Rectal smooth muscle tissue (tissue), 1 donor: ENCODE measurements at regions not wholly inside any gene's neighbourhood (a gene's known extent, or its start where the extent isn't known, plus 50 kb on each side); places are given as distances from the start of the nearest gene placed in this dataset.

ENCODE experiments used
- H3K27ac ChIP-seq: one replicate; pipeline ENCODE4 v1.7.0; 2013; ENCODE audit warnings: low read depth, low read length, inconsistent platforms
- H3K27me3 ChIP-seq: one replicate; pipeline ENCODE4 v1.7.0; 2013; ENCODE audit warnings: low read length; ENCODE audit not compliant: control insufficient read depth, insufficient read depth
- H3K36me3 ChIP-seq: one replicate; pipeline ENCODE4 v1.7.0; 2013; ENCODE audit warnings: low read length; ENCODE audit not compliant: control insufficient read depth, insufficient read depth
- H3K4me1 ChIP-seq: one replicate; pipeline ENCODE4 v1.7.0; 2013; ENCODE audit warnings: low read length; ENCODE audit not compliant: control insufficient read depth, insufficient read depth
- H3K4me3 ChIP-seq: one replicate; pipeline ENCODE4 v1.7.0; 2013; ENCODE audit warnings: low read length
- H3K9ac ChIP-seq: one replicate; pipeline ENCODE4 v1.7.0; 2013; ENCODE audit warnings: low read length

DNA sequence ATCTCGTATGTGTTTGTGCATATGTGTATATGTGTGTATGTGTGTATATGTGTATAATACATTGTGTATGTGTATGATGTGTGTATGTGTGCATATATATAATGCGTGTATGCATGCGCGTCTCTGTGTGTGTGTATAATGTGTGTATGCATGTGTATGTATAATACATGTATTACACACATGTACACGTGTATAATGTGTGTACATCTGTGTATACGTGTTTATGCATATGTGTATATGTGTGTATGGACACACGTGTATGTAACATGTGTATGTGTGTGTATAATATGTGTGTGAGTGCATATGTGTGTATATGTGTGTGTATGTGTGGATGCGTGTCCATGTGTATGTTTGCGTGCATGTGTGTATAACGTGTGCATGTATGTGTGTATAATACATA lies 433.7 kb upstream of the RBFOX1 start:
- no peaks in the 10 kb centered on the region for H3K27me3 ChIP-seq
- H3K4me1 ChIP-seq: no peaks in the 10 kb centered on the region
- no peak overlapping the region for H3K27ac ChIP-seq
- H3K4me3 ChIP-seq: no peak overlapping the region
- H3K9ac ChIP-seq: no peak overlapping the region
- no peaks in the 10 kb centered on the region for H3K36me3 ChIP-seq

DNA sequence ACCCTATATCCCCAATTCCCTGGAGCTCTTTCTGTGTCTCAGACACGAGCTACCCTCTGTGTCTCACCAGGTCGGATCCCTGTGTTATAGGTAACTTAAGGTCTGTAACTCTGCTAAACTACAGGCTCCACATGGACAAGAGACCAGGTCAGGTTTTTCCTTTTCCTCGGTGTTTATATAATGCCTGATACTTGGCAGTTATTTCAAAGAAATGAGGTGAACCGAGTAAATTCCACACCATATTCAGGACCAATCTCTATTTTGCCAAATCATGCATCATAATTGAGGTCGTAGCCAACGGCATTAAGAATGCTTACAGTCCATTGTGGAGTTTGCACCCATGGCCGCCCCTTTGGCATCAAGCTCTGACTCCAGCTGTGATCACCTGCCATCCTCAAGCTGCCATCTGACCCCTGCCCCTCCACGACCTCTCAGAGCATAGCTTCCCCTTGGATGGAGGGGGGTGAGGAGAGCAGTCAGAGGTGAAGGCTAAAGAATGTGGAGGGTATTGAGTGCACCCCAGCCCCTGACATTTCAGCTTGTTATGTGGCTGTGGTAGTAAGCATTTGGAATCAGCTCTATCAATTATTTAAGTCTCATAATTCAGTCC lies 434.7 kb upstream of the RBFOX1 start:
- Histone ChIP-seq H3K27me3 (no peaks in the 10 kb centered on the region), H3K9ac (no peak overlapping the region), H3K27ac (no peak overlapping the region)

DNA sequence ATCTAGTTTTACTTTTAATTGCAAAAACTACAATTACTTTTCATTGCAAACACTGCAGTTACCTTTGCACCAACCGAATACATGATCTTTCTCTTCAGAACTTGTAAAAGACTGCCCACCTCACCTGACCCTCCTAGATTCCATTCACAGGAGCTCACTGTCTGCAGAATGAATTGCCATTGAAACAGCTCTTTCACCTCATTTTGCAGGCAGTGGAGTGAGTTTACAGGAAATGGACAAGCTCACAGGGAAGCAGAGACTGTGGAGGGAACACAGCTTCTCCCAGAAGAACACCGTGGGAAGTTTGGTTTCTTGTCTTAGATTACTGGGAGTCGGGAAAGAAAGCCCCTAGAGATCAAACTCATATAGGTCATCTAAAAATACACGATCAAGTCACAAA lies 439.7 kb upstream of the RBFOX1 start:
- H3K4me3 ChIP-seq: no peak overlapping the region
- H3K9ac ChIP-seq: no peak overlapping the region
- H3K27me3 ChIP-seq: no peaks in the 10 kb centered on the region
- no peaks in the 10 kb centered on the region for H3K36me3 ChIP-seq
- no peak overlapping the region for H3K27ac ChIP-seq
- no peaks in the 10 kb centered on the region for H3K4me1 ChIP-seq

More for the DNA sequence above, 434.7 kb upstream of the RBFOX1 start:
- Histone ChIP-seq H3K4me3 (no peak overlapping the region), H3K36me3 (no peaks in the 10 kb centered on the region), H3K4me1 (no peaks in the 10 kb centered on the region)

DNA sequence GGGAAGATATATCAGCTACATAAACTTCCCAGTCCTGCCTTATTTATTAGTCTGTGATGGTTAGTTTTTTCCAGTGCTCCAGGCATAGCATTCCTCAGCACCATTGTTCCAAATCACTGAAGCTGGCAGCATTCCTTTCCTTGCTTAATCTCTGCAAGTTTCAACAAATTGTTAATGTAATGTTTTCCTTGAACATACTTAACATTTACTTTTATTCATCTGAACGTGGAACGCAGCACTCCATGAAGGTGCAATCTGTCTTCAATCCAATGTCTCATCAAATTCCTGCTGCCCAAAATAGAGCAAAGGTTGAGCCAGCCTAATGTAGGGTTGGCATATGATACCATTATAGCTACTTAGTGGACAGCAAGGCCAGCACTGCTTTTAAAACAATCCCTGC lies 441.1 kb upstream of the RBFOX1 start:
- Histone ChIP-seq H3K27ac (no peak overlapping the region), H3K27me3 (no peaks in the 10 kb centered on the region), H3K36me3 (no peaks in the 10 kb centered on the region), H3K9ac (no peak overlapping the region), H3K4me3 (no peak overlapping the region), H3K4me1 (no peaks in the 10 kb centered on the region)

DNA sequence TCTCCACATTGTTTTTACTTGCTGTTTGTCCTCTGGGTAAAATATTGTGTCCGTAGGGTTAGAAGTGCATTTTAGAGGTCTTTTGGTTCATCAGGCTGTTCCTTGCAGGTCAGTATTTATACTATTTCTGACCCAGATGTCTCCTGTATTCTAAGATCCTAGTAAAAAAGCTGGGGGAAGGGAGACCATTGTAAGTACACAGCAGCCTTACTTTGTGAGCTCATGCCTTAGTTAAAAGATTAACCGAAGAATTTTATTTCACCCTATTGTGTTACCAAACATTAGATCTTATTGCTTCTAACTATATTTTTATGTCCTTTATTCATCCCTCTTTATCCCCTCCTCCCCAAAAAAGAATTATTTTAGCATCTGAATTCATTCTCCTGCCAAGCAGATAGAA lies 444.1 kb upstream of the RBFOX1 start:
- Histone ChIP-seq H3K36me3 (no peaks in the 10 kb centered on the region), H3K4me1 (no peaks in the 10 kb centered on the region), H3K9ac (no peak overlapping the region), H3K4me3 (no peak overlapping the region), H3K27ac (no peak overlapping the region), H3K27me3 (no peaks in the 10 kb centered on the region)

DNA sequence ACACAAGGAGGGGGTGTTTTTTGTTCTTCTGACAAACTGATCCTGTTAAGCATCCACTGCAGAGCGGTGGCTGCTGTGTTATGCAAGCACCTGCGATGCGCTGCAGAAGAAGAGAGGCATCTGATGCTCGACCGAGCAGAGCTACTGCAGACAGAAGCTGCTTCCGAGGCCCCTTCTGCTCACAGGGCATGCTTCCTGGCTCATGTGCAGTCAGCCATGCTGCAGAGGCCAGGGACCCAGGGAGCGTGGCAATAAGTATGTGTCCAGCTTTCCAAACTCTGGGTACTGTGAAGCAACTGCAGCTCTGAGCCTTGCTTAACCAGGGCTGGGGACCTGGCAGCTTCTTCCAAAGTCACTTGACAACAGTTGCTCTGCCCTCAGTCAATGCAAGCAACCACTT lies 448.6 kb upstream of the RBFOX1 start:
- Histone ChIP-seq H3K27me3 (no peaks in the 10 kb centered on the region), H3K27ac (no peak overlapping the region), H3K4me1 (no peaks in the 10 kb centered on the region), H3K4me3 (no peak overlapping the region), H3K36me3 (no peaks in the 10 kb centered on the region), H3K9ac (no peak overlapping the region)

DNA sequence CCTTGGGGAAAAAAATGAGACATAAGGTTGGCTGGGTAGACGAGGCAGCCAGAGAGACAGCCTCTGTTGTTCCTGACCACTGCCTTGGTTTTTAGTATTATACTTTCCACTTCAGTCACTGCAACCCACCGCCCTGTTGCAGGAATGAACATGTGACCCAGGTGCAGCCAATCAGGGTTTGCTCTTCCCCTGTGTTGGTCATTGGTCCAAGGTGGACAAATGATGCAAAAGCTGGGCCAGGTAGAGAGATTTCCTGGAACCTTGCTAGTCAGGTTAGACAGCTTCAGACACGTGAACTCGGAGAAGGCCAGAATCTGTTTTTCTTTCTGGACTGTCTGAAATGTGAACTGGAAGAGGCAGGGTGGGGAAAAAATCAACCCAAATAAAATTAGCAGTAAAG lies 452.4 kb upstream of the RBFOX1 start:
- no peak overlapping the region for H3K9ac ChIP-seq
- no peak overlapping the region for H3K4me3 ChIP-seq
- no peak overlapping the region for H3K27ac ChIP-seq
- H3K27me3 ChIP-seq: no peaks in the 10 kb centered on the region
- no peaks in the 10 kb centered on the region for H3K36me3 ChIP-seq
- H3K4me1 ChIP-seq: no peaks in the 10 kb centered on the region

DNA sequence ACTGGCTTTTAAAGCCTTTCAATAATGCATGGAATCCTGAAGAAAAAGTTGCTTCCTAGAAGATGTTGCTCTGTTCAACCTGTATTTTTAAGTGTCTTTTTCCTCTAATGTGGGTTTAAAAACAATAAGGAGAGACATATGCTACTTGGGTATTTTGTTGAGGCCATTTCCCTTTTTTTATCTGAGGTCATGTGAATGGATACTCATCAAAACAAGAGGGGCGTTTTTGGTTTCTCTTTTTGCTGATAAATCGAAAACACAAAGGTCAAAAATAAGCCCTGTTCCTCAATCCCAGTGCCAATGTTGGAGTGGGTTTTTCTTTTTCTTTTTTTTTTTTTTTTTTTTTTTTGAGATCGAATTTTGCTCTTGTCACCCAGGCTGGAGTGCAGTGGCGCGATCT lies 468.0 kb upstream of the RBFOX1 start:
- Histone ChIP-seq H3K4me3 (no peak overlapping the region), H3K4me1 (no peaks in the 10 kb centered on the region), H3K36me3 (no peaks in the 10 kb centered on the region), H3K9ac (no peak overlapping the region), H3K27ac (no peak overlapping the region), H3K27me3 (no peaks in the 10 kb centered on the region)

DNA sequence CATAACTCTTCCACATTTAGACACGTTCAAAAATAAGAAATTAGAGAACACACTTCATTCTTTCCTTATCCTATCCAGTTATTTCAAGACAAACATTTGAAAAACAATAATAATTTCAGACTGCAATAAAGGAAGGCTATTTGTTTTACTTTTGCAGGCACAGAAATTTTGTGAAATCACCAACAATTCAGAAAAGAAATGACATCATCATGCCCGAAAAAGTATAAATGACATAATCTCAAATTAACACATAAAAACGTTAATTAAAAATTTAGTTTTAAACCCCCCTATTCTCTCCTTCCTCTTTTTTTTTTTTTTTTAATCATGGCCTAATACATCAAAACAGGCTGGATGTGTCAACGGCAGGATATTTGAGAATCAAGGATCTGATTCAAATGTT lies 468.4 kb upstream of the RBFOX1 start:
- H3K27ac ChIP-seq: no peak overlapping the region
- H3K9ac ChIP-seq: no peak overlapping the region
- no peaks in the 10 kb centered on the region for H3K27me3 ChIP-seq
- H3K4me3 ChIP-seq: no peak overlapping the region
- H3K36me3 ChIP-seq: no peaks in the 10 kb centered on the region
- H3K4me1 ChIP-seq: no peaks in the 10 kb centered on the region

DNA sequence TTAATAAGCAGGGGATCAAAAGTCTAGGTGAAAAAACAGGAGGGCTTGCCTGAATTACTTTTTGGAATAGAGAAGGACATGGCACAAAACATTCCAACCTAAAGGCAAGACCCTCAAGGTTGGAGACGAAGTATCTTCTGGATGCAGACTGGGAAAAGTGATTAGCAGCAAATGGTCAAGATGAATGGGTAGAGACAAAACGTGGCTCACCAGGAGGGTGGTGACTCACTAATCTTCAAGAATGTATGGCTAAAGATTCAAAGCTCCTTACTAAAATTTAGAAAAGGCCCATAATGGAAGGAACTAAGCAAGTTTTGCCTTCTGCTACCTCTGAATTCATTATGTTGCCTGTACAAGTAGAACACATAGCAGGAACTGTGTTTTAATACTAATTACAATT lies 469.5 kb upstream of the RBFOX1 start:
- Histone ChIP-seq H3K27me3 (no peaks in the 10 kb centered on the region), H3K4me1 (no peaks in the 10 kb centered on the region), H3K27ac (no peak overlapping the region), H3K9ac (no peak overlapping the region), H3K4me3 (no peak overlapping the region), H3K36me3 (no peaks in the 10 kb centered on the region)

DNA sequence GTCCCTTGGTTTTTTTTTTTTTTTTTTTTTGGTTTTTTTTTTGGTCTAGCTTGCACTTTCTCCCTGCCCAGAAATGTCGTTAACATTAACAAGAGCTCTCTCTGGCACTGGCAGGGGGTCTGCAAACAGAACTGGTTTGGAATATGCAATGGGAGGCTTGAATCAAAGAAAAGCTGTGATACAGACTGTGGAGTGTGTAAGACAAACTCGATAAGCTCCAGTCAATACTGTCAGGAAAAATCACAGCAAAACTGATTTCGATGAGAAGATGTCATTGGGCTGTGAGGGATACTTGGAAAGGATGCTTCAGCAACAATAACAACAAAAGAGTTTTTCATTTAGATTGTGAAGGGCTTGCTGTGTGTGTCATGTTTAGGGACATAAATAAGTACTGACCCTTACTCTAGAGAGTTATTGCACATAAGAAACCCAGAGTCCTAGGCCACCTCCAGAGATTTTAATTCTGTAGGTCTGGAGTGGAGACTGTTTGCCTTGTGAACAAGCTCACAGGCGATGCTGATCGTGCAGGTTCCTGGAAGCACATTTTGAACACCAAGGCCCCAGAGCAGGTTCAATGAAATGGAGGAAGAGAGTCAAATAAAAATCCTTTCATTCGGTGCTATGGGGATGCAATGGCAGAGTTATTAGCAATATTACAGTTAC lies 470.7 kb upstream of the RBFOX1 start:
- Histone ChIP-seq H3K4me3 (no peak overlapping the region), H3K27me3 (no peaks in the 10 kb centered on the region), H3K4me1 (no peaks in the 10 kb centered on the region), H3K27ac (no peak overlapping the region), H3K9ac (no peak overlapping the region), H3K36me3 (no peaks in the 10 kb centered on the region)

DNA sequence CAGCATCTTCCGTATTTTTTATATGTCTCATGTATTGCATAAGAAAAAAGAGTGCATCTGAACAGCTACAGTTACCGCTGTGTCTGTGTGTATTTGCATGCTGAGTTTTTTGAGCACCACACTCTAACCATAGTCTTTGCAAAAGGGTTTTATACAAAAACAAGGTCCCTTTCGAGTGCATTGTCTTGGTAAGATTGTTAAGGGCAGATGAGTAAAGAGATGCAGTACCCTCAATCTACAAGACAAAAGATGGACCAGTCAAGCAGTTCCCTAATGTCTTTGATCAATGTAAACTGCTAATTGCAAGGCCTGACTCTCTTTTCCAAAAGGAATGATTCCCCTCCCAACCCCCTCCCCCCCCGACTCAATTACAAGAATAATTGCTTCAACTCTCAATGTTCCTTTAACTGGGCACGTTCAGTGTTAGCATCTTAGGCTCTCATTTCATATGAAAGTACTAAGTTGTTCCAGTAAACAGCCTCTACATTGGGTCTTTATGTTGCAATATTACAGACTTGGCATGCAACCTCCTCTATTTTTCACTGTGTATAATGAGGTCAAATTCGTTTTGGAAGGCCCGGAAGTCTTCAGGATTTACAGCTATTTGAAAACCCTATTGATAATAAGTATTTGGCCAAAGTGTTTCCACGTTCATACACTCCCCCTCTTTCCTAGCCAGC lies 471.4 kb upstream of the RBFOX1 start:
- Histone ChIP-seq H3K36me3 (no peaks in the 10 kb centered on the region), H3K27me3 (no peaks in the 10 kb centered on the region), H3K27ac (no peak overlapping the region), H3K4me3 (no peak overlapping the region), H3K9ac (no peak overlapping the region), H3K4me1 (no peaks in the 10 kb centered on the region)

DNA sequence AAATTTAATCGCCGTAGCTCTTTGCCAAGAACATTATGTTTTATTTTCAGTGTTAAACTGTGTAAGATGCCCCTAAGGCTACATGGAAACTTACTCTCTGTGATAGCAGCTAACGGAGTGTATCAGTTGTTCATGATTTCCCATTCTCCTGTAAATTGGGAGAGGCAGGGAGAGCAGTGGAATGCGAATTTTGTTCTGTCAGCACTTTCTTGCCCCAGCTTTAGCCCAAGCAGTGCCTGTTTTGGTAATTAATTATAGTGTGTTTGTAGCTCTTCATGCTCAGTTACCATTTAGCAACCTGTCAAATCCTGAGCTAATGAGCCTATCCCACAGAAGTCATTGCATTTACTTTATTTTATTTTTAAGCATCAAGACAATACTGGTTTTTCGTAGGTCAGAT lies 475.1 kb upstream of the RBFOX1 start:
- Histone ChIP-seq H3K36me3 (no peaks in the 10 kb centered on the region), H3K4me1 (no peaks in the 10 kb centered on the region), H3K9ac (no peak overlapping the region), H3K27me3 (no peaks in the 10 kb centered on the region), H3K27ac (no peak overlapping the region), H3K4me3 (no peak overlapping the region)
